ENCODE measurements at regions not wholly inside any gene's neighbourhood (a gene's known extent, or its start where the extent isn't known, plus 50 kb on each side); places are given as distances from the start of the nearest gene placed in this dataset.

GRCh38 chr4:20418861-20419451 lies 167.3 kb downstream of the SLIT2 start:
- TF ChIP-seq ZBTB7A (IDR thresholded peaks at IDR 0.05; ENCODE audit: low read depth) (no peak), NFIC (IDR thresholded peaks at IDR 0.05) (no peak), FOXM1 (IDR thresholded peaks at IDR 0.05; ENCODE audit: borderline replicate concordance, low read depth) (no peak), MAX (IDR thresholded peaks at IDR 0.05) (no peak), CREB1 (IDR thresholded peaks at IDR 0.05; ENCODE audit: low read depth) (no peak), CEBPB (IDR thresholded peaks at IDR 0.05) (no peak), YY1 (IDR thresholded peaks at IDR 0.05; ENCODE audit: low read depth) (no peak), EP300 (IDR thresholded peaks at IDR 0.05; ENCODE audit: borderline replicate concordance) (no peak)
- TF ChIP-seq, protein P1, sequence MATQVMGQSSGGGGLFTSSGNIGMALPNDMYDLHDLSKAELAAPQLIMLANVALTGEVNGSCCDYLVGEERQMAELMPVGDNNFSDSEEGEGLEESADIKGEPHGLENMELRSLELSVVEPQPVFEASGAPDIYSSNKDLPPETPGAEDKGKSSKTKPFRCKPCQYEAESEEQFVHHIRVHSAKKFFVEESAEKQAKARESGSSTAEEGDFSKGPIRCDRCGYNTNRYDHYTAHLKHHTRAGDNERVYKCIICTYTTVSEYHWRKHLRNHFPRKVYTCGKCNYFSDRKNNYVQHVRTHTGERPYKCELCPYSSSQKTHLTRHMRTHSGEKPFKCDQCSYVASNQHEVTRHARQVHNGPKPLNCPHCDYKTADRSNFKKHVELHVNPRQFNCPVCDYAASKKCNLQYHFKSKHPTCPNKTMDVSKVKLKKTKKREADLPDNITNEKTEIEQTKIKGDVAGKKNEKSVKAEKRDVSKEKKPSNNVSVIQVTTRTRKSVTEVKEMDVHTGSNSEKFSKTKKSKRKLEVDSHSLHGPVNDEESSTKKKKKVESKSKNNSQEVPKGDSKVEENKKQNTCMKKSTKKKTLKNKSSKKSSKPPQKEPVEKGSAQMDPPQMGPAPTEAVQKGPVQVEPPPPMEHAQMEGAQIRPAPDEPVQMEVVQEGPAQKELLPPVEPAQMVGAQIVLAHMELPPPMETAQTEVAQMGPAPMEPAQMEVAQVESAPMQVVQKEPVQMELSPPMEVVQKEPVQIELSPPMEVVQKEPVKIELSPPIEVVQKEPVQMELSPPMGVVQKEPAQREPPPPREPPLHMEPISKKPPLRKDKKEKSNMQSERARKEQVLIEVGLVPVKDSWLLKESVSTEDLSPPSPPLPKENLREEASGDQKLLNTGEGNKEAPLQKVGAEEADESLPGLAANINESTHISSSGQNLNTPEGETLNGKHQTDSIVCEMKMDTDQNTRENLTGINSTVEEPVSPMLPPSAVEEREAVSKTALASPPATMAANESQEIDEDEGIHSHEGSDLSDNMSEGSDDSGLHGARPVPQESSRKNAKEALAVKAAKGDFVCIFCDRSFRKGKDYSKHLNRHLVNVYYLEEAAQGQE (IDR thresholded peaks at IDR 0.05; ENCODE audit: low read depth): no peak
